K562 (cell line): ENCODE measurements at regions not wholly inside any gene's neighbourhood (a gene's known extent, or its start where the extent isn't known, plus 50 kb on each side); places are given as distances from the start of the nearest gene placed in this dataset.

Experiments used
- ATAC-seq: fragments of 200-7000 bp; cut with Tn5 transposase; 3 replicates; pipeline ENCODE4 v1.9.1; 2020; ENCODE audit warnings: moderate library complexity
- BruUV-seq: library from RNA; stranded (reverse); fragments of 400-500 nt; replicated peaks from 2 replicates; lab custom pipeline; 2021; lab: Mats Ljungman, UMichigan
- CTCF ChIA-PET: fragments of 300-600 bp; formaldehyde crosslinking; extraction: SDS; loops from one replicate; lab custom pipeline; 2021; ENCODE audit warnings: low intra/inter-chr PET ratio; lab: Yijun Ruan, JAX
- POLR2A ChIA-PET: fragments of 300-600, 350-650 bp; sonication (Branson Sonifier 250); formaldehyde crosslinking; extraction: SDS; loops from one replicate; lab custom pipeline; 2021; ENCODE audit warnings: antibody characterized with exemption, inconsistent platforms; lab: Yijun Ruan, JAX
- DNase-seq, 4 experiments: peaks; one replicate each; pipeline versions ENCODE4 v3.0.0 to v3.0.0-alpha.2; 2011 to 2018; ENCODE audit warnings: low spot score in 3 of 4, mixed read lengths in 3 of 4; ENCODE audit errors: extremely low read depth in 1 of 4
- FAIRE-seq: peaks from 2 replicates; lab custom pipeline; 2011; peaks lifted over from hg19 to GRCh38; lab: Jason Lieb, UNC
- H2AFZ ChIP-seq: 2 replicates; pipeline ENCODE4 v1.6.0; 2011; ENCODE audit warnings: low read depth, low read length, control low read depth, inconsistent platforms
- H3K27ac ChIP-seq: fragments of 200-600 bp; 3 replicates; pipeline ENCODE4 v1.8.0; 2011; ENCODE audit warnings: low read depth, mild to moderate bottlenecking, control low read depth, inconsistent platforms, low read length, moderate library complexity, mixed read lengths; ENCODE audit errors: extremely low read depth
- H3K27me3 ChIP-seq, 2 experiments: fragments of 300-600 bp in 1 of 2; 2 replicates in 1 of 2; 3 replicates in 1 of 2; pipeline versions ENCODE4 v1.6.0 to v1.8.0; 2011; ENCODE audit warnings: inconsistent platforms in 2 of 2, low read length in 2 of 2, mild to moderate bottlenecking in 1 of 2, mixed read lengths in 1 of 2, moderate library complexity in 1 of 2; ENCODE audit not compliant: control insufficient read depth in 2 of 2, insufficient read depth in 2 of 2
- H3K36me3 ChIP-seq: fragments of 300-600 bp; 3 replicates; pipeline ENCODE4 v1.8.0; 2011; ENCODE audit warnings: mild to moderate bottlenecking, low read length, inconsistent platforms; ENCODE audit not compliant: control insufficient read depth, insufficient read depth
- H3K4me1 ChIP-seq, 2 experiments: fragments of 200-600 bp in 1 of 2; replicated peaks in 1 of 2; 2 replicates in 1 of 2; 3 replicates in 1 of 2; pipeline versions ENCODE4 v1.5.1 to v1.8.0; 2011; ENCODE audit warnings: inconsistent platforms in 2 of 2, low read length in 2 of 2, mild to moderate bottlenecking in 1 of 2, mixed read lengths in 1 of 2, moderate library complexity in 1 of 2; ENCODE audit not compliant: control insufficient read depth in 2 of 2, insufficient read depth in 2 of 2
- H3K4me2 ChIP-seq: 2 replicates; pipeline ENCODE4 v1.6.1; 2011; ENCODE audit warnings: low read length, control low read depth, inconsistent platforms, mixed read lengths; ENCODE audit not compliant: insufficient read depth
- H3K4me3 ChIP-seq: fragments of 200-600 bp; sonication (generic), shearing (Covaris generic); 2 replicates; pipeline ENCODE4 v1.5.1; 2016; ENCODE audit warnings: control low read depth, inconsistent platforms
- H3K79me2 ChIP-seq: fragments of 200-600 bp; 3 replicates; pipeline ENCODE4 v1.8.0; 2011; ENCODE audit warnings: low read length, inconsistent platforms; ENCODE audit not compliant: control insufficient read depth, insufficient read depth
- H3K9ac ChIP-seq, 2 experiments: 2 replicates each; pipeline versions ENCODE4 v1.6.0 to v1.6.1; 2011; ENCODE audit warnings: low read depth in 2 of 2, low read length in 2 of 2, control low read depth in 1 of 2, inconsistent platforms in 1 of 2, mild to moderate bottlenecking in 1 of 2, mixed read lengths in 1 of 2; ENCODE audit not compliant: insufficient read depth in 1 of 2
- H3K9me1 ChIP-seq: one replicate; pipeline ENCODE4 v1.6.0; 2011; ENCODE audit warnings: inconsistent platforms, mild to moderate bottlenecking, low read length, moderate library complexity; ENCODE audit not compliant: control insufficient read depth, insufficient read depth
- H3K9me3 ChIP-seq: replicated peaks from 2 replicates; pipeline ENCODE4 v1.5.1; 2011; ENCODE audit warnings: low read depth, low read length, inconsistent platforms; ENCODE audit not compliant: control insufficient read depth, insufficient read depth
- H4K20me1 ChIP-seq: replicated peaks from 2 replicates; pipeline ENCODE4 v1.6.1; 2011; ENCODE audit warnings: low read length, inconsistent platforms, mixed read lengths; ENCODE audit not compliant: control insufficient read depth, insufficient read depth
- DMBX1 ChIP-seq: fragments of 250-450 bp; sonication (Bioruptor Pico); IDR thresholded peaks from 2 replicates; pipeline ENCODE4 v1.8.0; 2022; ENCODE audit warnings: inconsistent platforms, mild to moderate bottlenecking, moderate library complexity, borderline replicate concordance
- E2F5 ChIP-seq: sonication (generic); formaldehyde crosslinking; IDR thresholded peaks from 2 replicates; pipeline ENCODE4 v1.8.0; 2022; ENCODE audit warnings: mild to moderate bottlenecking, missing genetic modification reagents
- GATAD2A ChIP-seq: fragments of 450-650 bp; IDR thresholded peaks from 2 replicates; pipeline ENCODE4 v1.6.1; 2017
- HLTF ChIP-seq: fragments of 450-650 bp; IDR thresholded peaks from 2 replicates; pipeline ENCODE4 v1.6.1; 2016
- KLF1 ChIP-seq: fragments of 450-650 bp; IDR thresholded peaks from 2 replicates; pipeline ENCODE4 v1.6.1; 2016; ENCODE audit warnings: missing genetic modification characterization, missing compliant biosample characterization
- MEIS2 ChIP-seq: fragments of 450-650 bp; IDR thresholded peaks from 2 replicates; pipeline ENCODE4 v1.6.1; 2014; ENCODE audit warnings: mild to moderate bottlenecking; ENCODE audit not compliant: partially characterized antibody
- NFIX ChIP-seq: fragments of 250-450 bp; sonication (Bioruptor Pico); IDR thresholded peaks from 2 replicates; pipeline ENCODE4 v1.4.0; 2020; ENCODE audit warnings: low read depth, mild to moderate bottlenecking, moderate library complexity
- PPARD ChIP-seq: fragments of 250-450 bp; sonication (Bioruptor Pico); IDR thresholded peaks from 2 replicates; pipeline ENCODE4 v1.8.0; 2022; ENCODE audit warnings: inconsistent platforms, mild to moderate bottlenecking, moderate library complexity
- RFX1 ChIP-seq: fragments of 450-650 bp; IDR thresholded peaks from 2 replicates; pipeline ENCODE4 v1.6.1; 2016; ENCODE audit warnings: mild to moderate bottlenecking, moderate library complexity
- TEAD4 ChIP-seq, 2 experiments: sonication (generic) in 1 of 2; formaldehyde crosslinking in 1 of 2; IDR thresholded peaks; 2 replicates each; pipeline versions ENCODE4 v1.6.1 to v1.8.0; 2012 to 2022; ENCODE audit warnings: borderline replicate concordance in 1 of 2, inconsistent platforms in 1 of 2, low read length in 1 of 2, mild to moderate bottlenecking in 1 of 2, missing genetic modification reagents in 1 of 2
- ZNF408 ChIP-seq: fragments of 250-450 bp; sonication (Bioruptor Pico); IDR thresholded peaks from 2 replicates; pipeline ENCODE4 v1.4.0; 2020; ENCODE audit warnings: low read depth, mild to moderate bottlenecking, moderate library complexity
- ZNF507 ChIP-seq: conservative IDR thresholded peaks from 2 replicates; pipeline ENCODE4 v1.6.1; 2017; ENCODE audit warnings: missing genetic modification characterization, missing compliant biosample characterization
- ZNF668 ChIP-seq: fragments of 250-450 bp; sonication (Bioruptor Pico); IDR thresholded peaks from 2 replicates; pipeline ENCODE4 v1.8.0; 2022; ENCODE audit warnings: mild to moderate bottlenecking, inconsistent platforms
- ZNF830 ChIP-seq: fragments of 250-450 bp; sonication (Bioruptor Pico); IDR thresholded peaks from 2 replicates; pipeline ENCODE4 v1.5.0; 2021; ENCODE audit warnings: mild to moderate bottlenecking
- WGBS: fragments of 100-300 bp; shearing (Covaris generic); methylation state at CpG from one replicate; pipeline ENCODE4 v1.1.6; 2016; ENCODE audit warnings: low coverage, mixed read lengths; ENCODE audit not compliant: insufficient coverage; ENCODE audit errors: missing lambda C conversion rate; 5-methylcytosine and 5-hydroxymethylcytosine counted together
- in situ Hi-C: fragments of 300-500 bp; cut with MboI; formaldehyde crosslinking; loops from 4 replicates; pipeline ENCODE4 v1.15.0; 2018; ENCODE audit warnings: inconsistent platforms, mixed read lengths
- intact Hi-C: fragments of 100-400 bp; cut with micrococcal nuclease; formaldehyde crosslinking; loops from 2 replicates; pipeline ENCODE4 v1.14.2; 2022
- TF ChIP-seq, protein P1 (sequence below): sonication (generic); formaldehyde crosslinking; IDR thresholded peaks from 2 replicates; pipeline ENCODE4 v1.8.0; 2023; ENCODE audit warnings: missing genetic modification reagents, mild to moderate bottlenecking, borderline replicate concordance

DNA sequence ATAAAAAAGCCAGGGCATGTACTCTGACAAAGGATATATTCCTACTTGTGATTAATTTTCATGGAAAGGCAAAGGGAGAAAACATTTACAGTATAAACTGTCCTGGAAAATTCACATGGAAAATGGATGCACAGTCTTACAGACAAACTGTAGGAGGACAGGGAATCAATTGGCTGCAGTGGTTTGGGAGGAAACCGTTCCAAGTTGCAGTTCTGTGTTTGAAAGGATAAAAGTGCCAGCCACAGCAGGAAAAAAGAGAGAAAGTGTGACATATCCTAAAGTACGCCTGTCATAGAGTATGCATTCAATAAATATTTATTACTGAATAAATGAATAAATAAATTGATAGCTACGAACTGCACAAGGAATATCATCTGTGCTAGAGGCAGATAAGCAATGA lies 462.9 kb downstream of the RAB38 start:
- no peaks in the 10 kb centered on the region for H3K9me1 ChIP-seq
- no peak for FAIRE-seq
- ATAC-seq = no peak
- H3K4me1 ChIP-seq = no peaks in the 10 kb centered on the region
- no TSS peak for BruUV-seq
- 0% methylated on average over 3 of the region's 3 CpGs for WGBS
- H3K9me3 ChIP-seq = no peaks in the 10 kb centered on the region
- TF ChIP-seq TEAD4 (IDR thresholded peaks at IDR 0.05; ENCODE audit: low read length) (no peak), TEAD4 (CRISPR knock-in tag; IDR thresholded peaks at IDR 0.05; ENCODE audit: borderline replicate concordance) (no peak), GATAD2A (no peak), MEIS2 (no peak), NFIX (CRISPR knock-in tag) (no peak), RFX1 (no peak), DMBX1 (CRISPR knock-in tag) (no peak), ZNF830 (CRISPR knock-in tag) (no peak), PPARD (no peak), ZNF668 (CRISPR knock-in tag) (no peak), ZNF507 (tag) (no peak), HLTF (no peak), KLF1 (tag) (no peak), E2F5 (CRISPR knock-in tag) (no peak), ZNF408 (CRISPR knock-in tag) (no peak)
- TF ChIP-seq, protein P1, sequence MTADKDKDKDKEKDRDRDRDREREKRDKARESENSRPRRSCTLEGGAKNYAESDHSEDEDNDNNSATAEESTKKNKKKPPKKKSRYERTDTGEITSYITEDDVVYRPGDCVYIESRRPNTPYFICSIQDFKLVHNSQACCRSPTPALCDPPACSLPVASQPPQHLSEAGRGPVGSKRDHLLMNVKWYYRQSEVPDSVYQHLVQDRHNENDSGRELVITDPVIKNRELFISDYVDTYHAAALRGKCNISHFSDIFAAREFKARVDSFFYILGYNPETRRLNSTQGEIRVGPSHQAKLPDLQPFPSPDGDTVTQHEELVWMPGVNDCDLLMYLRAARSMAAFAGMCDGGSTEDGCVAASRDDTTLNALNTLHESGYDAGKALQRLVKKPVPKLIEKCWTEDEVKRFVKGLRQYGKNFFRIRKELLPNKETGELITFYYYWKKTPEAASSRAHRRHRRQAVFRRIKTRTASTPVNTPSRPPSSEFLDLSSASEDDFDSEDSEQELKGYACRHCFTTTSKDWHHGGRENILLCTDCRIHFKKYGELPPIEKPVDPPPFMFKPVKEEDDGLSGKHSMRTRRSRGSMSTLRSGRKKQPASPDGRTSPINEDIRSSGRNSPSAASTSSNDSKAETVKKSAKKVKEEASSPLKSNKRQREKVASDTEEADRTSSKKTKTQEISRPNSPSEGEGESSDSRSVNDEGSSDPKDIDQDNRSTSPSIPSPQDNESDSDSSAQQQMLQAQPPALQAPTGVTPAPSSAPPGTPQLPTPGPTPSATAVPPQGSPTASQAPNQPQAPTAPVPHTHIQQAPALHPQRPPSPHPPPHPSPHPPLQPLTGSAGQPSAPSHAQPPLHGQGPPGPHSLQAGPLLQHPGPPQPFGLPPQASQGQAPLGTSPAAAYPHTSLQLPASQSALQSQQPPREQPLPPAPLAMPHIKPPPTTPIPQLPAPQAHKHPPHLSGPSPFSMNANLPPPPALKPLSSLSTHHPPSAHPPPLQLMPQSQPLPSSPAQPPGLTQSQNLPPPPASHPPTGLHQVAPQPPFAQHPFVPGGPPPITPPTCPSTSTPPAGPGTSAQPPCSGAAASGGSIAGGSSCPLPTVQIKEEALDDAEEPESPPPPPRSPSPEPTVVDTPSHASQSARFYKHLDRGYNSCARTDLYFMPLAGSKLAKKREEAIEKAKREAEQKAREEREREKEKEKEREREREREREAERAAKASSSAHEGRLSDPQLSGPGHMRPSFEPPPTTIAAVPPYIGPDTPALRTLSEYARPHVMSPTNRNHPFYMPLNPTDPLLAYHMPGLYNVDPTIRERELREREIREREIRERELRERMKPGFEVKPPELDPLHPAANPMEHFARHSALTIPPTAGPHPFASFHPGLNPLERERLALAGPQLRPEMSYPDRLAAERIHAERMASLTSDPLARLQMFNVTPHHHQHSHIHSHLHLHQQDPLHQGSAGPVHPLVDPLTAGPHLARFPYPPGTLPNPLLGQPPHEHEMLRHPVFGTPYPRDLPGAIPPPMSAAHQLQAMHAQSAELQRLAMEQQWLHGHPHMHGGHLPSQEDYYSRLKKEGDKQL (CRISPR knock-in tag) = no peak
- in situ Hi-C loops (no loop called here), intact Hi-C loops (no loop called here)
- DNase-seq = no peak
- no peak overlapping the region for H2AFZ ChIP-seq
- no peak overlapping the region for H3K27ac ChIP-seq
- CTCF ChIA-PET = no interaction called here
- H3K36me3 ChIP-seq = no peaks in the 10 kb centered on the region
- no peak overlapping the region for H3K9ac ChIP-seq
- no peak overlapping the region for H3K4me3 ChIP-seq
- H3K79me2 ChIP-seq = no peaks in the 10 kb centered on the region
- POLR2A ChIA-PET = no interaction called here
- H3K27me3 ChIP-seq = no peaks in the 10 kb centered on the region
- no peaks in the 10 kb centered on the region for H4K20me1 ChIP-seq
- H3K4me2 ChIP-seq = no peak overlapping the region
